ENCODE measurements at regions not wholly inside any gene's neighbourhood (a gene's known extent, or its start where the extent isn't known, plus 50 kb on each side); places are given as distances from the start of the nearest gene placed in this dataset.
"Not testable (repeated sequence)": the region's sequence is repeated elsewhere in the genome, so short reads cannot be mapped to it uniquely, and the experiment has no call there.

- TF ChIP-seq CTCF (IDR thresholded peaks at IDR 0.05 in 8 of 11, conservative IDR thresholded peaks at IDR 0.05 in 3 of 11); POLR2A (IDR thresholded peaks at IDR 0.05): not testable (repeated sequence)
Observed at GRCh38 chr1:221257548-221257947, 378.3 kb downstream of the HLX start.

All from spleen (tissue), 7 donors.